Astrocyte of the spinal cord (primary cell): ENCODE measurements at regions not wholly inside any gene's neighbourhood (a gene's known extent, or its start where the extent isn't known, plus 50 kb on each side); places are given as distances from the start of the nearest gene placed in this dataset.

Source experiments
- DNase-seq: peaks from one replicate; pipeline ENCODE4 v3.0.0; 2011; ENCODE audit warnings: low read depth, low spot score
- H3K4me3 ChIP-seq: 2 replicates; pipeline ENCODE4 v1.5.1; 2011; ENCODE audit warnings: low read depth, mild to moderate bottlenecking, low read length, moderate library complexity
- in situ Hi-C: cut with HindIII; loops from 2 replicates; pipeline ENCODE4 v1.10.0; 2017; ENCODE audit warnings: low sequenced_read_pairs
- TF ChIP-seq, protein P1 (sequence below): IDR thresholded peaks from 2 replicates; pipeline ENCODE4 v1.5.1; 2012; ENCODE audit warnings: low read depth, mild to moderate bottlenecking, low read length, inconsistent platforms

DNA sequence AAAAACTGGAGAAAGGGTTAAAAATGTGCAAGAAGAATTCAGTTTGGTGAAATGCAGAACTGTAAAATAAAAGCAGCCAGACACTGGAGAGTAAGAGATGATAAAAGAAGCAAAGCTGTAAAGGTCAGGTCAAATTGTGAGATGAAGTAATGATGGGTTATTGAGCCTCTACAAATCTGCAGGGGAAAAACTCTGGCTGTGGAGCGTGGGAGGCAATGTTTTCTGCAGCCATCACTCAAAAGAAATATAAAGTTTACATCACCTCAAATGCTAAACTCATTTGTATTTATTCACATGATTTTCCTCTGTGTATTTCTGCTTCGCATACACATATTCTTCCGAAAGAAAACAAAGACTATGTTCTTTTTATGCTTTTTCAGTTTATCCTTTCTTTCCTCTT is 158.8 kb upstream of the GPR149 start:
- TF ChIP-seq, protein P1, sequence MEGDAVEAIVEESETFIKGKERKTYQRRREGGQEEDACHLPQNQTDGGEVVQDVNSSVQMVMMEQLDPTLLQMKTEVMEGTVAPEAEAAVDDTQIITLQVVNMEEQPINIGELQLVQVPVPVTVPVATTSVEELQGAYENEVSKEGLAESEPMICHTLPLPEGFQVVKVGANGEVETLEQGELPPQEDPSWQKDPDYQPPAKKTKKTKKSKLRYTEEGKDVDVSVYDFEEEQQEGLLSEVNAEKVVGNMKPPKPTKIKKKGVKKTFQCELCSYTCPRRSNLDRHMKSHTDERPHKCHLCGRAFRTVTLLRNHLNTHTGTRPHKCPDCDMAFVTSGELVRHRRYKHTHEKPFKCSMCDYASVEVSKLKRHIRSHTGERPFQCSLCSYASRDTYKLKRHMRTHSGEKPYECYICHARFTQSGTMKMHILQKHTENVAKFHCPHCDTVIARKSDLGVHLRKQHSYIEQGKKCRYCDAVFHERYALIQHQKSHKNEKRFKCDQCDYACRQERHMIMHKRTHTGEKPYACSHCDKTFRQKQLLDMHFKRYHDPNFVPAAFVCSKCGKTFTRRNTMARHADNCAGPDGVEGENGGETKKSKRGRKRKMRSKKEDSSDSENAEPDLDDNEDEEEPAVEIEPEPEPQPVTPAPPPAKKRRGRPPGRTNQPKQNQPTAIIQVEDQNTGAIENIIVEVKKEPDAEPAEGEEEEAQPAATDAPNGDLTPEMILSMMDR = no peak
- DNase-seq = no peak
- H3K4me3 ChIP-seq = no peak overlapping the region
- in situ Hi-C loops = no loop called here

DNA sequence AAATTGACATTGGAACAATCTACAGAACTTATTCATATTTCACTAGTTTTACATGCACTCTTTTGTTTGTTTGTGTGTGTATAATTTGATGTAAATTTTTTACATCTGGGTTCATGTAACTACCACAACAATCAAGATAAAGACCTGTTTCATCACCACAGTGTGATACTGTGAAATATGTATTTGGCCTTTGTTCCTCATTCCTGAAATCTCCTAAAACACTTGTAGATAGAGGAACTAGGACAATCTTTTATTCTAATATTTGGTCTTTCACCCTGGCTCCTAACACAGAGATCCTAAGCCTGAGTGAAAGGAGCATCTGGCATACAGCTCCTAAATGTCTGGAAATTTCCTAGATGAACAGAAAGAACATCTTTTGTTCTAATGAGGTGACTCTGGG is 155.0 kb upstream of the GPR149 start:
- in situ Hi-C loops = no loop called here
- TF ChIP-seq, protein P1 = no peak
- DNase-seq = no peak
- H3K4me3 ChIP-seq = no peak overlapping the region

DNA sequence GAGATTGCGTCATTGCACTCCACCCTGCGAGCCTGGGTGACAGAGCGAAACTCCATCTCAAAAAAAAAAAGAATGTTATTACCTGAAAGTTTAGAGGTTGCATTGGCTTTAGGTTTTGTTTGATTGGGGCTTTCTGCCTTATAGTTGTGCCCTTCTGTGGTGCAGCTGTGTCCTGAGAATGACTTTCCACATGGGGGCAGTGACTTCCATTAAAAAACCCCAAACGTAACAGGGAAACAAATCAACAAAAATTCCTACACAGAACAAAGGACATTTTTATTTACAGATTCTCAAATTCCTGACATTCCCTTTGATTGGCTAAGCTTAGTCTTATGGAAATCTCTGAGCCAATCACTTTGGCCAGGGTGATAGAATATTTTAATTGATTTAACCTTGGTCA is 154.1 kb upstream of the GPR149 start:
- TF ChIP-seq, protein P1 = no peak
- in situ Hi-C loops = no loop called here
- DNase-seq = no peak
- H3K4me3 ChIP-seq = no peak overlapping the region

DNA sequence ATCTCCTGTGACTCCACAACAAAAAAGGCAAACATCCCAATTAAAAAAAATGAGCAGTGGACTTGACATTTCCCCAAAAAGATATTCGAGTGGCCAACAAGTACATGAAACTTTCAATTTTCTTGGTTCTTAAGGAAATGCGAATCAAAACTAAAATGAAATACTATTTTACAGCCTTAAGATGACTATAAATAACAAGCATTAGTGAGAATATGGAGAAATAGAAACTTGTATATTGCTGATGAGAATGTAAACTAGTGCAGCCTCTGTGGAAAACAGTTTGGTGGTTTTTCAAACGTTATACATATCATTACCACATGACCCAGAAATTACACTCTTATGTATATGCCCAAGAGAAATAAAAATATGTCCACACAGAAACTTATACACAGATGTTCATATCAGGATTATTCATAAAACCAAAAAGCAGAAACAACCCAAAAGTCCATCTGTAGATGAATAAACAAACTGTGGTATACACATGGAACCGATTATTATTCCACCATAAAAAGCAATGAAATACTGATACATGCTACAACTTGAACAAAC is 153.2 kb upstream of the GPR149 start:
- no peak for DNase-seq
- in situ Hi-C loops = no loop called here
- H3K4me3 ChIP-seq = no peak overlapping the region
- TF ChIP-seq, protein P1 = no peak

DNA sequence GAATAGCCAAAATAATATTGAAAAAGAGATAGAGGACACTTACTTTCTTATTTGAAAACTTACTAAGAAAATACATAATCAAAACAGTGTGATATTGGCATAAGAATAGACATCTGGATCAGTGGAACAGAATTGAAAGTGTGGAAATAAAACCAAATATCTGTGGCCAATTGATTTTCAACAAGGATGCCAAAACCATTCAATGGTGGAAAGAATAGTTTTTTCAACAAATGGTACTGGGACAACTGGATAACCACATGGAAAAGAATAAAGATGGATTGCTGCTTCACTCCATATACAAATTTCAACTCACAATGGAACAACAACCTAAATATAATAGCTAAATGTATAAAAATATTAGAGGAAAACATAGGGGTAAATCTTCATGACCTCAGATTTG is 152.5 kb upstream of the GPR149 start:
- in situ Hi-C loops = no loop called here
- H3K4me3 ChIP-seq = no peak overlapping the region
- TF ChIP-seq, protein P1 = no peak
- DNase-seq = no peak

DNA sequence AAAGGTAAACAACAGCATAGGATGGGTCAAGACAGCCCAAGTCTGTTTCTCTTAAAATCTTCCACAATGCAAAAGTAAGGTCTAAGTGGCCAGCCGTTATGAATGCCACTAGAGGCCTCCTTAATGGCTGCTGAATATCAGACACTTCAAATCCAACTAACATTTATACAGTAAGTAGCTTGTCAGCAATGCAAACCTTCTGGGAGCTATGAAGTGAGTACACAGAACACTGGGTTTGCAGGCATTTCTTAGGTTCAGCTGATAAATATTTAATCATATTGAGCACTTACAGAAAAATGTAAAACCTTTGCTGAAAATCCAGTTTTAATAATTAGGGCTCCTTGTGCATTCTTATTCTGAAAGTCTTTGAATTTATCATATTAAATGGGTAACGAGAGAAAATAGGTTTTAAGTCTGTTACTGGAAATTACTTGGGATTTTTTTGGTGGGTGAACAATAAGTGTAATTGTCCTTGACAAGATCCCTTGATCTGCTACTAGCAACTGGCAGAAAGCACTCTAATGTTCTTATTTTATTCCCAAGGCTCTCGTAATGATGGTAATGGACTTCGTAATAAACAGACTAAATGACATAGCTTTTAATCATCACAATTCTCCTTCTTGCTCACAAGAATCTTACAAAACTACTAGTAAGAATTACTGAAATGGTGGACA is 141.7 kb upstream of the GPR149 start:
- TF ChIP-seq, protein P1 = no peak
- DNase-seq = no peak
- no peak overlapping the region for H3K4me3 ChIP-seq
- in situ Hi-C loops = no loop called here

DNA sequence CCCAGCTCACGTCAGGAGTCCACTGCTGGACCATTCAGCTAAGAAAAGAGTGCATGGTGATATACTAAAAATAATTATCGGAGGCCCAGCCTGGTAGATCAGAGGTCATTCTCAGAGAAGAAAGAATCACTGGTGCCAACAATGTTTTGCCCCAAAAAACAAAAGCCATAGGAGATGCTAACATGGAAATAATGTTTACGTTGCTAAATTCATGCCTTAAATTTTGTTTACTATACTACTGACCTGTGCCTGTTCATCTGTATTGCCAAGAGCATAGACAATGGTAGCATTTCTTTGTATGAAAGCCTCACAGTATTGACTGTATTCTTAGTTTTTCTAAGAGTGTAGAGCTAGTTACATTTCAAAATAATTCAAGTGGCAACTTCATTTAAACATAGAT is 138.1 kb upstream of the GPR149 start:
- H3K4me3 ChIP-seq = no peak overlapping the region
- in situ Hi-C loops = no loop called here
- TF ChIP-seq, protein P1 = no peak
- no peak for DNase-seq
